ENCODE measurements at regions not wholly inside any gene's neighbourhood (a gene's known extent, or its start where the extent isn't known, plus 50 kb on each side); places are given as distances from the start of the nearest gene placed in this dataset.

DNA sequence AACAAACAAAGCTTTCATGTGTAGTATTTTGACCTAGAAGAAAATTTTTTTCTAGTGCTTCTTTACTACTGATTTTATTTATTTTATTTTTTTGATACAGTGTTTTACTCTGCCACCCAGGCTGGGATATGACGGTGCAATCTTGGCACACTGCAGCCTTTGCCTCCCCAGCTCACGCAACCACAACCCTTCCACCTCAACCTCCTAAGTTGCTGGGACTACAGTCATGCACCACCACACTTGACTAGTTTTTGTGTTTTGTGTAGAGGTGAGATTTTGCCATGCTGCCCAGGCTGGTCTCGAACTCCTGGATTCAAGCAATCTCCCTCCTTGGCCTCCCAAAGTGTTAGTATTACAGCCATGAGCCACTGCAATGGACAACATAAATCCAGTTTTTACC, 1234.0 kb downstream of the CDY2B start:
- no peak for TF ChIP-seq POLR2A (IDR thresholded peaks at IDR 0.05)
- TF ChIP-seq, protein P1, sequence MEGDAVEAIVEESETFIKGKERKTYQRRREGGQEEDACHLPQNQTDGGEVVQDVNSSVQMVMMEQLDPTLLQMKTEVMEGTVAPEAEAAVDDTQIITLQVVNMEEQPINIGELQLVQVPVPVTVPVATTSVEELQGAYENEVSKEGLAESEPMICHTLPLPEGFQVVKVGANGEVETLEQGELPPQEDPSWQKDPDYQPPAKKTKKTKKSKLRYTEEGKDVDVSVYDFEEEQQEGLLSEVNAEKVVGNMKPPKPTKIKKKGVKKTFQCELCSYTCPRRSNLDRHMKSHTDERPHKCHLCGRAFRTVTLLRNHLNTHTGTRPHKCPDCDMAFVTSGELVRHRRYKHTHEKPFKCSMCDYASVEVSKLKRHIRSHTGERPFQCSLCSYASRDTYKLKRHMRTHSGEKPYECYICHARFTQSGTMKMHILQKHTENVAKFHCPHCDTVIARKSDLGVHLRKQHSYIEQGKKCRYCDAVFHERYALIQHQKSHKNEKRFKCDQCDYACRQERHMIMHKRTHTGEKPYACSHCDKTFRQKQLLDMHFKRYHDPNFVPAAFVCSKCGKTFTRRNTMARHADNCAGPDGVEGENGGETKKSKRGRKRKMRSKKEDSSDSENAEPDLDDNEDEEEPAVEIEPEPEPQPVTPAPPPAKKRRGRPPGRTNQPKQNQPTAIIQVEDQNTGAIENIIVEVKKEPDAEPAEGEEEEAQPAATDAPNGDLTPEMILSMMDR (IDR thresholded peaks at IDR 0.05), result no peak

Measured in adrenal gland (tissue), 5 donors.